NCI-H82 treated with DMSO at 0.1 percent for 48 hours (cell line): ENCODE measurements at regions not wholly inside any gene's neighbourhood (a gene's known extent, or its start where the extent isn't known, plus 50 kb on each side); places are given as distances from the start of the nearest gene placed in this dataset.
"Not testable (repeated sequence)": the region's sequence is repeated elsewhere in the genome, so short reads cannot be mapped to it uniquely, and the experiment has no call there.

Source experiments
- DNase-seq: peaks from one replicate; lab custom pipeline; 2025; ENCODE audit not compliant: unreplicated experiment; lab: John Stamatoyannopoulos, UW

- no peak for DNase-seq
Measured at GRCh38 chr16:9337308-9338032, 246.0 kb downstream of the HAPSTR1 start.

GRCh38 chr16:9338068-9338467 is 246.6 kb downstream of the HAPSTR1 start:
- DNase-seq = no peak

- DNase-seq = no peak
Measured at GRCh38 chr16:9338510-9338909, 247.1 kb downstream of the HAPSTR1 start.

- peak; percentile 6 for DNase-seq
Measured at GRCh38 chr16:9340526-9341256, 249.2 kb downstream of the HAPSTR1 start.

- no peak for DNase-seq
Measured at GRCh38 chr16:9343276-9343675, 251.8 kb downstream of the HAPSTR1 start.

GRCh38 chr16:9344508-9344907 is 253.1 kb downstream of the HAPSTR1 start:
- no peak for DNase-seq

GRCh38 chr16:9345046-9345445 is 253.6 kb downstream of the HAPSTR1 start:
- DNase-seq = no peak

GRCh38 chr16:9345880-9346279 is 254.4 kb downstream of the HAPSTR1 start:
- DNase-seq = no peak

GRCh38 chr16:9348912-9349311 is 257.5 kb downstream of the HAPSTR1 start:
- no peak for DNase-seq

- peak; percentile 47 for DNase-seq
Measured at GRCh38 chr16:9349373-9349960, 258.0 kb downstream of the HAPSTR1 start.

- not testable (repeated sequence) for DNase-seq
Measured at GRCh38 chr16:9350119-9350799, 258.8 kb downstream of the HAPSTR1 start.

GRCh38 chr16:9351440-9351839 is 260.0 kb downstream of the HAPSTR1 start:
- DNase-seq = no peak

- no peak for DNase-seq
Measured at GRCh38 chr16:9351841-9352434, 260.5 kb downstream of the HAPSTR1 start.

GRCh38 chr16:9357829-9358228 is 266.4 kb downstream of the HAPSTR1 start:
- DNase-seq = no peak

GRCh38 chr16:9360075-9360474 is 268.6 kb downstream of the HAPSTR1 start:
- DNase-seq = no peak

- DNase-seq = no peak
Measured at GRCh38 chr16:9362050-9362449, 270.6 kb downstream of the HAPSTR1 start.

- DNase-seq = no peak
Measured at GRCh38 chr16:9362604-9363003, 271.2 kb downstream of the HAPSTR1 start.

- DNase-seq = no peak
Measured at GRCh38 chr16:9363520-9363919, 272.1 kb downstream of the HAPSTR1 start.

- DNase-seq = no peak
Measured at GRCh38 chr16:9364721-9365369, 273.4 kb downstream of the HAPSTR1 start.

GRCh38 chr16:9365370-9365728 is 273.9 kb downstream of the HAPSTR1 start:
- DNase-seq = no peak
